H9 (cell line): ENCODE measurements at regions not wholly inside any gene's neighbourhood (a gene's known extent, or its start where the extent isn't known, plus 50 kb on each side); places are given as distances from the start of the nearest gene placed in this dataset.

Experiments
- DNase-seq: peaks from one replicate; pipeline ENCODE4 v3.0.0-alpha.2; 2017
- H2AFZ ChIP-seq: one replicate; pipeline ENCODE4 v1.6.1; 2013; ENCODE audit warnings: mild to moderate bottlenecking, low read length, control low read depth, moderate library complexity
- H2AK5ac ChIP-seq: 2 replicates; pipeline ENCODE4 v1.6.1; 2013; ENCODE audit warnings: low read length, control low read depth, mixed read lengths; ENCODE audit not compliant: insufficient read length
- H2BK120ac ChIP-seq: one replicate; pipeline ENCODE4 v1.6.1; 2013; ENCODE audit warnings: low read depth, mild to moderate bottlenecking, low read length, control low read depth, inconsistent platforms; ENCODE audit not compliant: poor library complexity, severe bottlenecking
- H2BK12ac ChIP-seq: 2 replicates; pipeline ENCODE4 v1.6.1; 2013; ENCODE audit warnings: low read length, control low read depth, mixed read lengths, low read depth; ENCODE audit not compliant: insufficient read length
- H2BK15ac ChIP-seq: 2 replicates; pipeline ENCODE4 v1.6.1; 2013; ENCODE audit warnings: low read depth, low read length, control low read depth
- H2BK20ac ChIP-seq: one replicate; pipeline ENCODE4 v1.6.1; 2013; ENCODE audit warnings: low read depth, mild to moderate bottlenecking, low read length, control low read depth, inconsistent platforms; ENCODE audit not compliant: poor library complexity, severe bottlenecking
- H2BK5ac ChIP-seq: 2 replicates; pipeline ENCODE4 v1.6.1; 2013; ENCODE audit warnings: low read length, control low read depth, mixed read lengths; ENCODE audit not compliant: insufficient read length
- H3K14ac ChIP-seq: 2 replicates; pipeline ENCODE4 v1.6.1; 2013; ENCODE audit warnings: low read length, control low read depth; ENCODE audit not compliant: insufficient read depth
- H3K18ac ChIP-seq: 2 replicates; pipeline ENCODE4 v1.6.1; 2013; ENCODE audit warnings: low read depth, mild to moderate bottlenecking, mixed read lengths, low read length, control low read depth; ENCODE audit not compliant: insufficient read length
- H3K23ac ChIP-seq: 2 replicates; pipeline ENCODE4 v1.6.1; 2013; ENCODE audit warnings: low read length, control low read depth, mixed read lengths, low read depth; ENCODE audit not compliant: insufficient read length
- H3K23me2 ChIP-seq: 2 replicates; pipeline ENCODE4 v1.6.1; 2013; ENCODE audit warnings: low read depth, mild to moderate bottlenecking, mixed read lengths, low read length, control low read depth; ENCODE audit not compliant: insufficient read length, poor library complexity, severe bottlenecking
- H3K27ac ChIP-seq: 2 replicates; pipeline ENCODE4 v1.5.1; 2013; ENCODE audit warnings: low read length, control low read depth, mixed read lengths, low read depth; ENCODE audit not compliant: insufficient read length
- H3K27me3 ChIP-seq: 2 replicates; pipeline ENCODE4 v1.6.1; 2013; ENCODE audit warnings: low read length, control low read depth, inconsistent platforms; ENCODE audit not compliant: insufficient read depth
- H3K4ac ChIP-seq: 2 replicates; pipeline ENCODE4 v1.6.1; 2013; ENCODE audit warnings: low read depth, mild to moderate bottlenecking, control low read depth, inconsistent platforms, low read length, moderate library complexity
- H3K4me1 ChIP-seq: 2 replicates; pipeline ENCODE4 v1.6.1; 2013; ENCODE audit warnings: low read length, control low read depth, inconsistent platforms; ENCODE audit not compliant: insufficient read depth
- H3K4me2 ChIP-seq: 2 replicates; pipeline ENCODE4 v1.6.1; 2013; ENCODE audit warnings: low read length, control low read depth, mixed read lengths; ENCODE audit not compliant: insufficient read length, insufficient read depth
- H3K56ac ChIP-seq: 2 replicates; pipeline ENCODE4 v1.6.1; 2013; ENCODE audit warnings: low read depth, mild to moderate bottlenecking, mixed read lengths, low read length, control low read depth; ENCODE audit not compliant: insufficient read length
- H3K79me1 ChIP-seq: 2 replicates; pipeline ENCODE4 v1.6.1; 2013; ENCODE audit warnings: low read depth, mild to moderate bottlenecking, moderate library complexity, low read length, control low read depth, inconsistent platforms; ENCODE audit not compliant: insufficient read depth, poor library complexity, severe bottlenecking
- H3K79me2 ChIP-seq: 2 replicates; pipeline ENCODE4 v1.6.1; 2013; ENCODE audit warnings: low read length, control low read depth, inconsistent platforms; ENCODE audit not compliant: insufficient read depth
- H3K9ac ChIP-seq: 2 replicates; pipeline ENCODE4 v1.6.1; 2013; ENCODE audit warnings: low read length, control low read depth, mixed read lengths; ENCODE audit not compliant: insufficient read length; ENCODE audit errors: extremely low read depth
- H3K9me3 ChIP-seq: one replicate; pipeline ENCODE4 v1.6.1; 2013; ENCODE audit warnings: low read depth, low read length, inconsistent platforms; ENCODE audit not compliant: control insufficient read depth
- H3T11ph ChIP-seq: one replicate; pipeline ENCODE4 v1.6.1; 2013; ENCODE audit warnings: mild to moderate bottlenecking, low read length, control low read depth, inconsistent platforms
- H4K20me1 ChIP-seq: one replicate; pipeline ENCODE4 v1.6.1; 2013; ENCODE audit not compliant: control insufficient read depth, insufficient read length, insufficient read depth
- H4K5ac ChIP-seq: 2 replicates; pipeline ENCODE4 v1.6.1; 2013; ENCODE audit warnings: low read depth, mild to moderate bottlenecking, mixed read lengths, low read length, control low read depth; ENCODE audit not compliant: insufficient read length
- H4K8ac ChIP-seq: replicated peaks from 2 replicates; pipeline ENCODE4 v1.6.1; 2013; ENCODE audit warnings: low read length, control low read depth, mixed read lengths, low read depth; ENCODE audit not compliant: insufficient read length
- H4K91ac ChIP-seq: 2 replicates; pipeline ENCODE4 v1.6.1; 2013; ENCODE audit warnings: low read depth, mild to moderate bottlenecking, moderate library complexity, mixed read lengths, low read length, control low read depth; ENCODE audit not compliant: insufficient read length
- H3K27ac Mint-ChIP-seq, 3 experiments: 2 replicates in 2 of 3; 3 replicates in 1 of 3; pipeline ENCODE4 v1.8.0; 2020 to 2021; ENCODE audit warnings: mixed read lengths in 3 of 3, mild to moderate bottlenecking in 1 of 3, moderate library complexity in 1 of 3
- H3K27me3 Mint-ChIP-seq: 2 replicates; pipeline ENCODE4 v1.8.0; 2021; ENCODE audit warnings: low read depth, mild to moderate bottlenecking, moderate library complexity, mixed read lengths
- H3K36me3 Mint-ChIP-seq, 3 experiments: 2 replicates in 2 of 3; 3 replicates in 1 of 3; pipeline ENCODE4 v1.8.0; 2020 to 2021; ENCODE audit warnings: low read depth in 3 of 3, mixed read lengths in 3 of 3; ENCODE audit not compliant: insufficient read depth in 1 of 3
- H3K4me1 Mint-ChIP-seq, 2 experiments: 2 replicates each; pipeline ENCODE4 v1.8.0; 2020; ENCODE audit warnings: mixed read lengths in 2 of 2
- H3K4me3 Mint-ChIP-seq, 2 experiments: 2 replicates in 1 of 2; 3 replicates in 1 of 2; pipeline ENCODE4 v1.8.0; 2020 to 2021; ENCODE audit warnings: mild to moderate bottlenecking in 2 of 2, mixed read lengths in 2 of 2, moderate library complexity in 1 of 2
- H3K9me3 Mint-ChIP-seq, 2 experiments: 2 replicates in 1 of 2; 3 replicates in 1 of 2; pipeline ENCODE4 v1.8.0; 2020; ENCODE audit warnings: mild to moderate bottlenecking in 2 of 2, mixed read lengths in 2 of 2, moderate library complexity in 1 of 2
- WGBS: extraction: QIAGEN DNeasy Blood & Tissue Kit; methylation state at CpG from one replicate; pipeline ENCODE4 v1.1.7; 2013; ENCODE audit warnings: missing lambda C conversion rate, low lambda C conversion rate, mixed read lengths; ENCODE audit not compliant: insufficient read length; ENCODE audit errors: extremely low coverage; 5-methylcytosine and 5-hydroxymethylcytosine counted together
- TF ChIP-seq, protein P1 (sequence below): fragments of 200-600 bp; sonication (generic); conservative IDR thresholded peaks from 3 replicates; pipeline ENCODE4 v1.8.0; 2021; ENCODE audit warnings: antibody characterized with exemption, mild to moderate bottlenecking

DNA sequence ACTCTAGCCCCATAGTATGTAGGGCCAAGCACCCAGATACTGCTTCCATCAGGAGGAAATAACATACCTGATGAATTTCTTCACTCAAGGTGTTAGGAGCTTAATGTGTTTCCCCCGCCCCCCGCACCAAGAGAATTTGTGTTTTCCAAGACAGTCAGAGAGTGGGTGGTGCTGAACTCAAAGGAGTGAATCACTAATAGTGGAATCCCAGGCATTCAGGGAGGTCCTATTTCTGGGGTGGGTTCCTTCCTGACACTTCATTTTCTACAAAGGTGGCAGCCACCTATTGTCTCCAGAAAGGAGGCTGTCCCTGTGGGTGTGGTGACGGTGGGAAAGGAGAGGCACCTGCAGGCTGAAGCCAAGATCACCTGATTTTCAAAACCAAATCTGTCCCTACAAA, 50.8 kb upstream of the ELF5 start:
- no peak overlapping the region for H3K27ac Mint-ChIP-seq
- DNase-seq: peak; percentile 47
- no peak overlapping the region for H4K91ac ChIP-seq
- no peak overlapping the region for H3K4me3 Mint-ChIP-seq
- no peak overlapping the region for H4K8ac ChIP-seq
- WGBS: no CpG with 5 or more reads among the region's 3 CpGs
- no peak overlapping the region for H3K4ac ChIP-seq
- H3K4me1 ChIP-seq: no peaks in the 10 kb centered on the region
- peaks cover 18 to 20% of the 10 kb centered on the region in 2 experiments for H3K4me1 Mint-ChIP-seq
- no peaks in the 10 kb centered on the region for H3K79me2 ChIP-seq
- TF ChIP-seq, protein P1, sequence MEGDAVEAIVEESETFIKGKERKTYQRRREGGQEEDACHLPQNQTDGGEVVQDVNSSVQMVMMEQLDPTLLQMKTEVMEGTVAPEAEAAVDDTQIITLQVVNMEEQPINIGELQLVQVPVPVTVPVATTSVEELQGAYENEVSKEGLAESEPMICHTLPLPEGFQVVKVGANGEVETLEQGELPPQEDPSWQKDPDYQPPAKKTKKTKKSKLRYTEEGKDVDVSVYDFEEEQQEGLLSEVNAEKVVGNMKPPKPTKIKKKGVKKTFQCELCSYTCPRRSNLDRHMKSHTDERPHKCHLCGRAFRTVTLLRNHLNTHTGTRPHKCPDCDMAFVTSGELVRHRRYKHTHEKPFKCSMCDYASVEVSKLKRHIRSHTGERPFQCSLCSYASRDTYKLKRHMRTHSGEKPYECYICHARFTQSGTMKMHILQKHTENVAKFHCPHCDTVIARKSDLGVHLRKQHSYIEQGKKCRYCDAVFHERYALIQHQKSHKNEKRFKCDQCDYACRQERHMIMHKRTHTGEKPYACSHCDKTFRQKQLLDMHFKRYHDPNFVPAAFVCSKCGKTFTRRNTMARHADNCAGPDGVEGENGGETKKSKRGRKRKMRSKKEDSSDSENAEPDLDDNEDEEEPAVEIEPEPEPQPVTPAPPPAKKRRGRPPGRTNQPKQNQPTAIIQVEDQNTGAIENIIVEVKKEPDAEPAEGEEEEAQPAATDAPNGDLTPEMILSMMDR: no peak
- no peak overlapping the region for H4K5ac ChIP-seq
- no peak overlapping the region for H3K9ac ChIP-seq
- H2AFZ ChIP-seq: no peak overlapping the region
- H3K9me3 Mint-ChIP-seq: no peaks in the 10 kb centered on the region
- no peak overlapping the region for H2BK15ac ChIP-seq
- H3K14ac ChIP-seq: no peak overlapping the region
- H3K27me3 ChIP-seq: no peaks in the 10 kb centered on the region
- H3K56ac ChIP-seq: no peak overlapping the region
- H3T11ph ChIP-seq: no peak overlapping the region
- peaks cover 8% of the 10 kb centered on the region; the same call in 1 of the 2 replicates for H3K27me3 Mint-ChIP-seq
- no peak overlapping the region for H3K18ac ChIP-seq
- no peak overlapping the region for H2BK5ac ChIP-seq
- no peak overlapping the region for H2BK20ac ChIP-seq
- H2BK12ac ChIP-seq: no peak overlapping the region
- no peaks in the 10 kb centered on the region for H3K23me2 ChIP-seq
- H2AK5ac ChIP-seq: no peak overlapping the region
- H3K79me1 ChIP-seq: no peaks in the 10 kb centered on the region
- H3K36me3 Mint-ChIP-seq: no peaks in the 10 kb centered on the region
- no peak overlapping the region for H2BK120ac ChIP-seq
- H3K23ac ChIP-seq: no peak overlapping the region
- H3K9me3 ChIP-seq: no peaks in the 10 kb centered on the region
- no peaks in the 10 kb centered on the region for H4K20me1 ChIP-seq
- no peak overlapping the region for H3K4me2 ChIP-seq
- H3K27ac ChIP-seq: no peak overlapping the region
